Astrocyte (in vitro differentiated cells and primary cell): ENCODE measurements at regions not wholly inside any gene's neighbourhood (a gene's known extent, or its start where the extent isn't known, plus 50 kb on each side); places are given as distances from the start of the nearest gene placed in this dataset.

Source experiments
- DNase-seq: peaks from one replicate; pipeline ENCODE4 v3.0.0-alpha.2; 2010; ENCODE audit warnings: low read depth
- FAIRE-seq: peaks from 2 replicates; lab custom pipeline; 2011; peaks lifted over from hg19 to GRCh38; lab: Jason Lieb, UNC
- H2AFZ ChIP-seq: 2 replicates; pipeline ENCODE4 v1.6.0; 2012; ENCODE audit warnings: low read depth, low read length, inconsistent platforms
- H3K27ac ChIP-seq: 2 replicates; pipeline ENCODE4 v1.5.1; 2011; ENCODE audit warnings: low read depth, low read length, inconsistent platforms
- H3K27me3 ChIP-seq: 2 replicates; pipeline ENCODE4 v1.6.0; 2011; ENCODE audit warnings: low read length, inconsistent platforms; ENCODE audit not compliant: insufficient read depth
- H3K36me3 ChIP-seq: 2 replicates; pipeline ENCODE4 v1.5.1; 2011; ENCODE audit warnings: low read length, inconsistent platforms; ENCODE audit not compliant: insufficient read depth
- H3K4me1 ChIP-seq: 2 replicates; pipeline ENCODE4 v1.5.1; 2011; ENCODE audit warnings: low read length, inconsistent platforms; ENCODE audit not compliant: insufficient read depth
- H3K4me2 ChIP-seq: 2 replicates; pipeline ENCODE4 v1.6.0; 2012; ENCODE audit warnings: low read length, inconsistent platforms
- H3K4me3 ChIP-seq: 2 replicates; pipeline ENCODE4 v1.5.1; 2011; ENCODE audit warnings: low read depth, mild to moderate bottlenecking, low read length, inconsistent platforms; ENCODE audit not compliant: insufficient read depth
- H3K79me2 ChIP-seq: 2 replicates; pipeline ENCODE4 v1.6.0; 2012; ENCODE audit warnings: mild to moderate bottlenecking, low read length, inconsistent platforms; ENCODE audit not compliant: insufficient read depth
- H3K9ac ChIP-seq: 2 replicates; pipeline ENCODE4 v1.6.0; 2012; ENCODE audit warnings: mild to moderate bottlenecking, low read length, inconsistent platforms
- H3K9me3 ChIP-seq: 2 replicates; pipeline ENCODE4 v1.5.1; 2012; ENCODE audit warnings: low read depth, mild to moderate bottlenecking, low read length, inconsistent platforms; ENCODE audit not compliant: insufficient read depth
- H4K20me1 ChIP-seq: 2 replicates; pipeline ENCODE4 v1.6.0; 2012; ENCODE audit warnings: low read length, inconsistent platforms; ENCODE audit not compliant: insufficient read depth
- H3K27ac Mint-ChIP-seq: one replicate; pipeline ENCODE4 v1.8.0; 2021; ENCODE audit warnings: mild to moderate bottlenecking, mixed read lengths; ENCODE audit not compliant: unreplicated experiment
- H3K27me3 Mint-ChIP-seq: one replicate; pipeline ENCODE4 v1.8.0; 2021; ENCODE audit warnings: low read depth, mixed read lengths; ENCODE audit not compliant: unreplicated experiment
- H3K36me3 Mint-ChIP-seq: one replicate; pipeline ENCODE4 v1.8.0; 2021; ENCODE audit warnings: low read depth, mixed read lengths; ENCODE audit not compliant: unreplicated experiment
- H3K4me1 Mint-ChIP-seq: one replicate; pipeline ENCODE4 v1.8.0; 2021; ENCODE audit warnings: low read depth, mixed read lengths; ENCODE audit not compliant: unreplicated experiment
- H3K4me3 Mint-ChIP-seq: one replicate; pipeline ENCODE4 v1.8.0; 2021; ENCODE audit warnings: mild to moderate bottlenecking, moderate library complexity, mixed read lengths; ENCODE audit not compliant: unreplicated experiment
- H3K9me3 Mint-ChIP-seq: one replicate; pipeline ENCODE4 v1.8.0; 2021; ENCODE audit warnings: mild to moderate bottlenecking, mixed read lengths; ENCODE audit not compliant: unreplicated experiment
- EZH2 ChIP-seq: IDR thresholded peaks from 2 replicates; pipeline ENCODE4 v1.6.1; 2012; ENCODE audit warnings: mild to moderate bottlenecking, low read length, inconsistent platforms; ENCODE audit not compliant: insufficient read depth
- TF ChIP-seq, protein P1 (sequence below): IDR thresholded peaks from 2 replicates; pipeline ENCODE4 v1.5.1; 2011; ENCODE audit warnings: low read depth, mild to moderate bottlenecking, inconsistent platforms, low read length, moderate library complexity; ENCODE audit not compliant: insufficient read depth

- Histone ChIP-seq H3K27ac (no peak overlapping the region), H4K20me1 (no peaks in the 10 kb centered on the region), H3K79me2 (no peaks in the 10 kb centered on the region), H3K36me3 (no peaks in the 10 kb centered on the region), H3K9me3 (no peaks in the 10 kb centered on the region), H3K4me1 (no peaks in the 10 kb centered on the region), H3K4me2 (no peak overlapping the region), H3K27me3 (no peaks in the 10 kb centered on the region), H3K9ac (no peak overlapping the region), H2AFZ (no peak overlapping the region), H3K4me3 (no peak overlapping the region)
- H3K36me3 Mint-ChIP-seq, result no peaks in the 10 kb centered on the region
- no peak overlapping the region for H3K27ac Mint-ChIP-seq
- TF ChIP-seq EZH2, result no peak
- H3K4me1 Mint-ChIP-seq, result no peaks in the 10 kb centered on the region
- no peaks in the 10 kb centered on the region for H3K9me3 Mint-ChIP-seq
- FAIRE-seq (no peak), DNase-seq (no peak)
- no peak overlapping the region for H3K4me3 Mint-ChIP-seq
- no peaks in the 10 kb centered on the region for H3K27me3 Mint-ChIP-seq
Measured at GRCh38 chr14:25800841-25801240, 750.9 kb upstream of the STXBP6 start.

GRCh38 chr14:25788252-25788651, 738.3 kb upstream of the STXBP6 start:
- Histone ChIP-seq H3K4me3 (no peak overlapping the region), H3K27me3 (no peaks in the 10 kb centered on the region), H3K9ac (no peak overlapping the region), H3K9me3 (no peaks in the 10 kb centered on the region), H3K4me1 (no peaks in the 10 kb centered on the region), H4K20me1 (no peaks in the 10 kb centered on the region), H2AFZ (no peak overlapping the region), H3K36me3 (no peaks in the 10 kb centered on the region), H3K4me2 (no peak overlapping the region), H3K27ac (no peak overlapping the region), H3K79me2 (no peaks in the 10 kb centered on the region)
- no peak for FAIRE-seq
- no peaks in the 10 kb centered on the region for H3K36me3 Mint-ChIP-seq
- no peaks in the 10 kb centered on the region for H3K27me3 Mint-ChIP-seq
- no peak for DNase-seq
- H3K9me3 Mint-ChIP-seq, result peaks cover 1% of the 10 kb centered on the region
- no peak overlapping the region for H3K4me3 Mint-ChIP-seq
- no peak overlapping the region for H3K27ac Mint-ChIP-seq
- no peaks in the 10 kb centered on the region for H3K4me1 Mint-ChIP-seq
- TF ChIP-seq, protein P1, sequence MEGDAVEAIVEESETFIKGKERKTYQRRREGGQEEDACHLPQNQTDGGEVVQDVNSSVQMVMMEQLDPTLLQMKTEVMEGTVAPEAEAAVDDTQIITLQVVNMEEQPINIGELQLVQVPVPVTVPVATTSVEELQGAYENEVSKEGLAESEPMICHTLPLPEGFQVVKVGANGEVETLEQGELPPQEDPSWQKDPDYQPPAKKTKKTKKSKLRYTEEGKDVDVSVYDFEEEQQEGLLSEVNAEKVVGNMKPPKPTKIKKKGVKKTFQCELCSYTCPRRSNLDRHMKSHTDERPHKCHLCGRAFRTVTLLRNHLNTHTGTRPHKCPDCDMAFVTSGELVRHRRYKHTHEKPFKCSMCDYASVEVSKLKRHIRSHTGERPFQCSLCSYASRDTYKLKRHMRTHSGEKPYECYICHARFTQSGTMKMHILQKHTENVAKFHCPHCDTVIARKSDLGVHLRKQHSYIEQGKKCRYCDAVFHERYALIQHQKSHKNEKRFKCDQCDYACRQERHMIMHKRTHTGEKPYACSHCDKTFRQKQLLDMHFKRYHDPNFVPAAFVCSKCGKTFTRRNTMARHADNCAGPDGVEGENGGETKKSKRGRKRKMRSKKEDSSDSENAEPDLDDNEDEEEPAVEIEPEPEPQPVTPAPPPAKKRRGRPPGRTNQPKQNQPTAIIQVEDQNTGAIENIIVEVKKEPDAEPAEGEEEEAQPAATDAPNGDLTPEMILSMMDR, result no peak
- no peak for TF ChIP-seq EZH2

DNA sequence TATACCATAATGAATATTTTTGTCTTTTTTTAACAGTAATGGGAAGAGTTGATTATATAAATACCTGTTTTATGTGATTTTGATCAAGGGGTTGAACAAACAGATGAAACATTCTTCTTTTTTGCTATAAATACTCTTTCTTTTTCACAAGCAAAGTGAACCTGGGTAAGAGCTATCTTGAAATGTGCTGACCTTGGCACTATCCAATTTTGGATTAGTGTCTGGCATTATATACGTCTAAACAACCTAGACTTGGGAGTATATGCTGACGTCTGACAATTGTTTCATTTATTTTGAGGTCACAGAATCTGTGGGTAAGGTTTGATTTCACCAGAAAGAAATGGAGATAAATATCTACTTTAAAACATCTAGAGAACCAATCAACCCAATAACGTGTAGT, 716.0 kb upstream of the STXBP6 start:
- FAIRE-seq (no peak), DNase-seq (no peak)
- no peaks in the 10 kb centered on the region for H4K20me1 ChIP-seq
- no peaks in the 10 kb centered on the region for H3K36me3 Mint-ChIP-seq
- no peaks in the 10 kb centered on the region for H3K9me3 ChIP-seq
- H3K36me3 ChIP-seq, result no peaks in the 10 kb centered on the region
- H3K4me1 Mint-ChIP-seq, result no peaks in the 10 kb centered on the region
- no peak overlapping the region for H3K9ac ChIP-seq
- H2AFZ ChIP-seq, result no peak overlapping the region
- no peaks in the 10 kb centered on the region for H3K4me1 ChIP-seq
- H3K27me3 Mint-ChIP-seq, result no peaks in the 10 kb centered on the region
- H3K4me3 Mint-ChIP-seq, result no peak overlapping the region
- H3K27ac Mint-ChIP-seq, result no peak overlapping the region
- no peaks in the 10 kb centered on the region for H3K9me3 Mint-ChIP-seq
- H3K4me3 ChIP-seq, result no peak overlapping the region
- H3K79me2 ChIP-seq, result no peaks in the 10 kb centered on the region
- H3K27ac ChIP-seq, result no peak overlapping the region
- no peak overlapping the region for H3K4me2 ChIP-seq
- TF ChIP-seq, protein P1, result no peak
- TF ChIP-seq EZH2, result no peak
- H3K27me3 ChIP-seq, result no peaks in the 10 kb centered on the region
